Endothelial cell of umbilical vein (primary cell): ENCODE measurements at regions not wholly inside any gene's neighbourhood (a gene's known extent, or its start where the extent isn't known, plus 50 kb on each side); places are given as distances from the start of the nearest gene placed in this dataset.

Source experiments
- BruUV-seq: library from RNA; stranded (reverse); fragments of 400-500 nt; replicated peaks from 2 replicates; lab custom pipeline; 2021; lab: Mats Ljungman, UMichigan
- CTCF ChIA-PET: fragments of 300-600, 350-600 bp; sonication (Branson Sonifier 250); formaldehyde crosslinking; loops from one replicate; lab custom pipeline; 2021; ENCODE audit warnings: antibody characterized with exemption, inconsistent platforms; lab: Charles Lee
- POLR2A ChIA-PET: fragments of 300-600, 350-600 bp; sonication (Branson Sonifier 250); formaldehyde crosslinking; loops from one replicate; lab custom pipeline; 2021; ENCODE audit warnings: antibody characterized with exemption, inconsistent platforms; lab: Charles Lee
- DNase-seq: peaks from one replicate; pipeline ENCODE4 v3.0.0-alpha.2; 2011; ENCODE audit warnings: low read depth, low spot score
- FAIRE-seq: peaks from 2 replicates; lab custom pipeline; 2011; peaks lifted over from hg19 to GRCh38; lab: Jason Lieb, UNC
- H2AFZ ChIP-seq: 2 replicates; pipeline ENCODE4 v1.6.0; 2012; ENCODE audit warnings: low read depth, low read length, control low read depth, inconsistent platforms
- H3K27ac ChIP-seq: 2 replicates; pipeline ENCODE4 v1.5.1; 2011; ENCODE audit warnings: low read depth, mild to moderate bottlenecking, control low read depth, low read length, moderate library complexity; ENCODE audit not compliant: insufficient read depth
- H3K27me3 ChIP-seq, 2 experiments: 2 replicates each; pipeline versions ENCODE4 v1.6.0 to v1.6.1; 2011; ENCODE audit warnings: low read length in 2 of 2, mixed read lengths in 1 of 2; ENCODE audit not compliant: control insufficient read depth in 2 of 2, insufficient read depth in 2 of 2
- H3K36me3 ChIP-seq, 2 experiments: 2 replicates in 1 of 2; 3 replicates in 1 of 2; pipeline ENCODE4 v1.5.1; 2011; ENCODE audit warnings: low read length in 2 of 2, mild to moderate bottlenecking in 1 of 2, moderate library complexity in 1 of 2; ENCODE audit not compliant: control insufficient read depth in 2 of 2, insufficient read depth in 2 of 2; ENCODE audit errors: extremely low read depth in 1 of 2
- H3K4me1 ChIP-seq: 3 replicates; pipeline ENCODE4 v1.5.1; 2011; ENCODE audit warnings: mild to moderate bottlenecking, low read length; ENCODE audit not compliant: control insufficient read depth, insufficient read depth; ENCODE audit errors: extremely low read depth
- H3K4me2 ChIP-seq: 2 replicates; pipeline ENCODE4 v1.6.1; 2011; ENCODE audit warnings: low read length, control low read depth, mixed read lengths; ENCODE audit not compliant: insufficient read depth
- H3K4me3 ChIP-seq, 3 experiments: fragments of 200-600 bp in 1 of 3; sonication (generic), shearing (Covaris generic) in 1 of 3; replicated peaks in 1 of 3; 2 replicates each; pipeline ENCODE4 v1.5.1; 2011 to 2016; ENCODE audit warnings: control low read depth in 3 of 3, low read length in 3 of 3, mild to moderate bottlenecking in 2 of 3, inconsistent platforms in 1 of 3, low read depth in 1 of 3, moderate library complexity in 1 of 3; ENCODE audit not compliant: insufficient read depth in 1 of 3
- H3K79me2 ChIP-seq: 2 replicates; pipeline ENCODE4 v1.6.0; 2012; ENCODE audit warnings: low read length, inconsistent platforms; ENCODE audit not compliant: control insufficient read depth, insufficient read depth
- H3K9ac ChIP-seq: replicated peaks from 2 replicates; pipeline ENCODE3; 2011; ENCODE audit warnings: low read length, control low read depth; ENCODE audit not compliant: insufficient read depth; ENCODE audit errors: extremely low read depth
- H3K9me1 ChIP-seq: replicated peaks from 3 replicates; pipeline ENCODE4 v1.6.0; 2011; ENCODE audit warnings: mild to moderate bottlenecking, low read length; ENCODE audit not compliant: control insufficient read depth, insufficient read depth; ENCODE audit errors: extremely low read depth
- H3K9me3 ChIP-seq: replicated peaks from 2 replicates; pipeline ENCODE4 v1.5.1; 2012; ENCODE audit warnings: low read length, inconsistent platforms; ENCODE audit not compliant: control insufficient read depth, insufficient read depth
- H4K20me1 ChIP-seq: replicated peaks from 2 replicates; pipeline ENCODE3; 2011; ENCODE audit warnings: mild to moderate bottlenecking, low read length; ENCODE audit not compliant: control insufficient read depth, insufficient read depth; ENCODE audit errors: extremely low read depth
- CTCF ChIP-seq, 2 donors: IDR thresholded peaks; 1 replicate in 1 of 2; 2 replicates in 1 of 2; pipeline ENCODE4 v1.5.1; 2011; ENCODE audit warnings: low read length in 2 of 2, mild to moderate bottlenecking in 2 of 2, moderate library complexity in 2 of 2, control low read depth in 1 of 2, inconsistent platforms in 1 of 2, low read depth in 1 of 2; ENCODE audit not compliant: insufficient read depth in 1 of 2; ENCODE audit errors: extremely low read depth in 1 of 2
- EZH2 ChIP-seq: IDR thresholded peaks from 2 replicates; pipeline ENCODE4 v1.6.1; 2012; ENCODE audit warnings: borderline replicate concordance, low read depth, mild to moderate bottlenecking, moderate library complexity, low read length, inconsistent platforms; ENCODE audit not compliant: severe bottlenecking
- FOS ChIP-seq: IDR thresholded peaks from 2 replicates; pipeline ENCODE4 v1.6.1; 2011; ENCODE audit warnings: mild to moderate bottlenecking, low read length, moderate library complexity, borderline replicate concordance; ENCODE audit not compliant: insufficient read depth
- GATA2 ChIP-seq: IDR thresholded peaks from 2 replicates; pipeline ENCODE4 v1.7.0; 2011; ENCODE audit warnings: low read depth, mild to moderate bottlenecking, moderate library complexity, mixed read lengths, low read length; ENCODE audit not compliant: insufficient read length, insufficient read depth
- JUN ChIP-seq: IDR thresholded peaks from 2 replicates; pipeline ENCODE4 v1.6.1; 2011; ENCODE audit warnings: borderline replicate concordance, low read depth; ENCODE audit not compliant: insufficient read length, insufficient read depth
- MYC ChIP-seq: IDR thresholded peaks from one replicate; pipeline ENCODE4 v1.6.1; 2011; ENCODE audit warnings: mild to moderate bottlenecking, low read depth, low read length
- POLR2A ChIP-seq: IDR thresholded peaks from 2 replicates; pipeline ENCODE4 v1.6.1; 2012; ENCODE audit warnings: low read depth, mild to moderate bottlenecking, control low read depth, low read length
- POLR2AphosphoS5 ChIP-seq: IDR thresholded peaks from 2 replicates; pipeline ENCODE4 v1.6.1; 2012; ENCODE audit warnings: low read depth, mild to moderate bottlenecking, control low read depth, low read length, moderate library complexity; ENCODE audit not compliant: insufficient read depth
- dilution Hi-C: fragments of 300-500 bp; cut with MboI; formaldehyde crosslinking; loops from one replicate; pipeline ENCODE4 v1.15.0; 2019; ENCODE audit warnings: low sequenced_read_pairs; ENCODE audit not compliant: extremely low pct_ligation_motif_present
- intact Hi-C: fragments of 100-400 bp; cut with micrococcal nuclease; formaldehyde crosslinking; loops from one replicate; pipeline ENCODE4 v1.10.0; 2022

GRCh38 chr2:19826874-19827273 lies 74.9 kb downstream of the TTC32 start:
- H3K79me2 ChIP-seq: no peaks in the 10 kb centered on the region
- H3K9me1 ChIP-seq: no peaks in the 10 kb centered on the region
- peaks cover 2 to 7% of the 10 kb centered on the region in 2 experiments for H3K27me3 ChIP-seq
- H3K4me1 ChIP-seq: no peaks in the 10 kb centered on the region
- no peaks in the 10 kb centered on the region for H3K36me3 ChIP-seq
- H3K9me3 ChIP-seq: no peaks in the 10 kb centered on the region
- no peak overlapping the region for H2AFZ ChIP-seq
- dilution Hi-C loops (no loop called here), intact Hi-C loops (no loop called here)
- BruUV-seq: no TSS peak
- no peak overlapping the region for H3K4me3 ChIP-seq
- H3K9ac ChIP-seq: no peak overlapping the region
- TF ChIP-seq JUN (no peak), POLR2A (no peak), GATA2 (no peak), FOS (no peak), EZH2 (no peak), POLR2AphosphoS5 (no peak), MYC (no peak), CTCF (IDR thresholded peaks at IDR 0.05; ENCODE audit: extremely low read depth in 1 of 2, insufficient read depth in 1 of 2, low read depth in 1 of 2, low read length in 2 of 2) (no peak)
- no peak for DNase-seq
- H4K20me1 ChIP-seq: no peaks in the 10 kb centered on the region
- FAIRE-seq: no peak
- ChIA-PET CTCF (interaction anchor here (0.7 kb wide), 1 partner anchor 54 kb away, joined by 3 read pairs; no protein-coding TSS in a partner anchor), POLR2A (no interaction called here)
- H3K27ac ChIP-seq: no peak overlapping the region
- no peak overlapping the region for H3K4me2 ChIP-seq
